ENCODE measurements at regions not wholly inside any gene's neighbourhood (a gene's known extent, or its start where the extent isn't known, plus 50 kb on each side); places are given as distances from the start of the nearest gene placed in this dataset.

- Histone ChIP-seq H3K4me1 (ENCODE audit: control insufficient read depth in 2 of 2, insufficient read depth in 2 of 2, low read length in 1 of 2) (no peaks in the 10 kb centered on the region), H3K4me3 (ENCODE audit: low read depth in 1 of 2, low read length in 2 of 2) (no peak overlapping the region), H3K36me3 (ENCODE audit: control insufficient read depth in 2 of 2, insufficient read depth in 2 of 2, low read length in 1 of 2) (no peaks in the 10 kb centered on the region), H3K9me3 (ENCODE audit: control insufficient read depth in 2 of 2, insufficient read depth in 1 of 2, low read depth in 1 of 2, low read length in 1 of 2) (no peaks in the 10 kb centered on the region), H3K27ac (ENCODE audit: low read depth in 2 of 2, low read length in 1 of 2) (no peak overlapping the region), H3K27me3 (ENCODE audit: control insufficient read depth in 1 of 2, insufficient read depth in 2 of 2, low read length in 2 of 2) (no peaks in the 10 kb centered on the region)
- 83 to 92% methylated on average over 3 of the region's 3 CpGs for WGBS, 2 donors
These were observed 143.8 kb upstream of the CELF2 start for GRCh38 chr10:10873915-10874314.

- no peak overlapping the region for H3K4me3 ChIP-seq (ENCODE audit: low read depth in 1 of 2, low read length in 2 of 2)
- no peaks in the 10 kb centered on the region for H3K27me3 ChIP-seq (ENCODE audit: control insufficient read depth in 1 of 2, insufficient read depth in 2 of 2, low read length in 2 of 2)
- WGBS, 2 donors, result 67 to 68% methylated on average over 6 of the region's 6 CpGs
- peaks cover 0 to 3% of the 10 kb centered on the region in 2 donors for H3K9me3 ChIP-seq (ENCODE audit: control insufficient read depth in 2 of 2, insufficient read depth in 1 of 2, low read depth in 1 of 2, low read length in 1 of 2)
- no peaks in the 10 kb centered on the region for H3K4me1 ChIP-seq (ENCODE audit: control insufficient read depth in 2 of 2, insufficient read depth in 2 of 2, low read length in 1 of 2)
- no peak overlapping the region for H3K27ac ChIP-seq (ENCODE audit: low read depth in 2 of 2, low read length in 1 of 2)
- H3K36me3 ChIP-seq (ENCODE audit: control insufficient read depth in 2 of 2, insufficient read depth in 2 of 2, low read length in 1 of 2), result no peaks in the 10 kb centered on the region
These were observed 138.7 kb upstream of the CELF2 start for GRCh38 chr10:10878963-10879362.

GRCh38 chr10:10881117-10881813 lies 136.4 kb upstream of the CELF2 start:
- no peaks in the 10 kb centered on the region for H3K36me3 ChIP-seq (ENCODE audit: control insufficient read depth in 2 of 2, insufficient read depth in 2 of 2, low read length in 1 of 2)
- 88 to 89% methylated on average over 6 of the region's 6 CpGs for WGBS, 2 donors

GRCh38 chr10:10883737-10884136 lies 133.9 kb upstream of the CELF2 start:
- 86 to 88% methylated on average over 1 of the region's 1 CpG for WGBS, 2 donors
- Histone ChIP-seq H3K36me3 (ENCODE audit: control insufficient read depth in 2 of 2, insufficient read depth in 2 of 2, low read length in 1 of 2) (no peaks in the 10 kb centered on the region), H3K27me3 (ENCODE audit: control insufficient read depth in 1 of 2, insufficient read depth in 2 of 2, low read length in 2 of 2) (no peaks in the 10 kb centered on the region), H3K4me3 (ENCODE audit: low read depth in 1 of 2, low read length in 2 of 2) (no peak overlapping the region), H3K9me3 (ENCODE audit: control insufficient read depth in 2 of 2, insufficient read depth in 1 of 2, low read depth in 1 of 2, low read length in 1 of 2) (peaks cover 3 to 5% of the 10 kb centered on the region in 2 donors), H3K27ac (ENCODE audit: low read depth in 2 of 2, low read length in 1 of 2) (no peak overlapping the region), H3K4me1 (ENCODE audit: control insufficient read depth in 2 of 2, insufficient read depth in 2 of 2, low read length in 1 of 2) (no peaks in the 10 kb centered on the region)

More at GRCh38 chr10:10881117-10881813, 136.4 kb upstream of the CELF2 start:
- Histone ChIP-seq H3K27me3 (ENCODE audit: control insufficient read depth in 1 of 2, insufficient read depth in 2 of 2, low read length in 2 of 2) (no peaks in the 10 kb centered on the region), H3K9me3 (ENCODE audit: control insufficient read depth in 2 of 2, insufficient read depth in 1 of 2, low read depth in 1 of 2, low read length in 1 of 2) (peaks cover 3 to 5% of the 10 kb centered on the region in 2 donors), H3K4me1 (ENCODE audit: control insufficient read depth in 2 of 2, insufficient read depth in 2 of 2, low read length in 1 of 2) (no peaks in the 10 kb centered on the region), H3K4me3 (ENCODE audit: low read depth in 1 of 2, low read length in 2 of 2) (no peak overlapping the region), H3K27ac (ENCODE audit: low read depth in 2 of 2, low read length in 1 of 2) (no peak overlapping the region)

- H3K4me3 ChIP-seq (ENCODE audit: low read depth in 1 of 2, low read length in 2 of 2), result no peak overlapping the region
- no peaks in the 10 kb centered on the region for H3K36me3 ChIP-seq (ENCODE audit: control insufficient read depth in 2 of 2, insufficient read depth in 2 of 2, low read length in 1 of 2)
- 70 to 79% methylated on average over 9 of the region's 9 CpGs for WGBS, 2 donors
- H3K27me3 ChIP-seq (ENCODE audit: control insufficient read depth in 1 of 2, insufficient read depth in 2 of 2, low read length in 2 of 2), result no peaks in the 10 kb centered on the region
- H3K9me3 ChIP-seq (ENCODE audit: control insufficient read depth in 2 of 2, insufficient read depth in 1 of 2, low read depth in 1 of 2, low read length in 1 of 2), result peaks cover 3 to 5% of the 10 kb centered on the region in 2 donors
- no peaks in the 10 kb centered on the region for H3K4me1 ChIP-seq (ENCODE audit: control insufficient read depth in 2 of 2, insufficient read depth in 2 of 2, low read length in 1 of 2)
- no peak overlapping the region for H3K27ac ChIP-seq (ENCODE audit: low read depth in 2 of 2, low read length in 1 of 2)
These were observed 130.7 kb upstream of the CELF2 start for GRCh38 chr10:10886861-10887531.

GRCh38 chr10:10891124-10892082 lies 126.3 kb upstream of the CELF2 start:
- H3K4me3 ChIP-seq (ENCODE audit: low read depth in 1 of 2, low read length in 2 of 2), result no peak overlapping the region
- H3K36me3 ChIP-seq (ENCODE audit: control insufficient read depth in 2 of 2, insufficient read depth in 2 of 2, low read length in 1 of 2), result no peaks in the 10 kb centered on the region
- no peaks in the 10 kb centered on the region for H3K4me1 ChIP-seq (ENCODE audit: control insufficient read depth in 2 of 2, insufficient read depth in 2 of 2, low read length in 1 of 2)
- no peak overlapping the region for H3K27ac ChIP-seq (ENCODE audit: low read depth in 2 of 2, low read length in 1 of 2)
- 67 to 68% methylated on average over 10 of the region's 10 CpGs for WGBS, 2 donors
- no peaks in the 10 kb centered on the region for H3K9me3 ChIP-seq (ENCODE audit: control insufficient read depth in 2 of 2, insufficient read depth in 1 of 2, low read depth in 1 of 2, low read length in 1 of 2)
- no peaks in the 10 kb centered on the region for H3K27me3 ChIP-seq (ENCODE audit: control insufficient read depth in 1 of 2, insufficient read depth in 2 of 2, low read length in 2 of 2)

- no peaks in the 10 kb centered on the region for H3K27me3 ChIP-seq (ENCODE audit: control insufficient read depth in 1 of 2, insufficient read depth in 2 of 2, low read length in 2 of 2)
- 49 to 51% methylated on average over 3 of the region's 3 CpGs for WGBS, 2 donors
- H3K4me1 ChIP-seq (ENCODE audit: control insufficient read depth in 2 of 2, insufficient read depth in 2 of 2, low read length in 1 of 2), result no peaks in the 10 kb centered on the region
These were observed 125.3 kb upstream of the CELF2 start for GRCh38 chr10:10892290-10892875.

GRCh38 chr10:10897400-10897799 lies 120.3 kb upstream of the CELF2 start:
- Histone ChIP-seq H3K9me3 (ENCODE audit: control insufficient read depth in 2 of 2, insufficient read depth in 1 of 2, low read depth in 1 of 2, low read length in 1 of 2) (no peaks in the 10 kb centered on the region), H3K4me3 (ENCODE audit: low read depth in 1 of 2, low read length in 2 of 2) (no peak overlapping the region), H3K36me3 (ENCODE audit: control insufficient read depth in 2 of 2, insufficient read depth in 2 of 2, low read length in 1 of 2) (no peaks in the 10 kb centered on the region), H3K27ac (ENCODE audit: low read depth in 2 of 2, low read length in 1 of 2) (no peak overlapping the region), H3K4me1 (ENCODE audit: control insufficient read depth in 2 of 2, insufficient read depth in 2 of 2, low read length in 1 of 2) (no peaks in the 10 kb centered on the region), H3K27me3 (ENCODE audit: control insufficient read depth in 1 of 2, insufficient read depth in 2 of 2, low read length in 2 of 2) (no peaks in the 10 kb centered on the region)
- 83 to 93% methylated on average over 3 of the region's 3 CpGs for WGBS, 2 donors

More at GRCh38 chr10:10892290-10892875, 125.3 kb upstream of the CELF2 start:
- no peak overlapping the region for H3K4me3 ChIP-seq (ENCODE audit: low read depth in 1 of 2, low read length in 2 of 2)
- no peaks in the 10 kb centered on the region for H3K36me3 ChIP-seq (ENCODE audit: control insufficient read depth in 2 of 2, insufficient read depth in 2 of 2, low read length in 1 of 2)
- H3K9me3 ChIP-seq (ENCODE audit: control insufficient read depth in 2 of 2, insufficient read depth in 1 of 2, low read depth in 1 of 2, low read length in 1 of 2), result no peaks in the 10 kb centered on the region
- H3K27ac ChIP-seq (ENCODE audit: low read depth in 2 of 2, low read length in 1 of 2), result no peak overlapping the region

DNA sequence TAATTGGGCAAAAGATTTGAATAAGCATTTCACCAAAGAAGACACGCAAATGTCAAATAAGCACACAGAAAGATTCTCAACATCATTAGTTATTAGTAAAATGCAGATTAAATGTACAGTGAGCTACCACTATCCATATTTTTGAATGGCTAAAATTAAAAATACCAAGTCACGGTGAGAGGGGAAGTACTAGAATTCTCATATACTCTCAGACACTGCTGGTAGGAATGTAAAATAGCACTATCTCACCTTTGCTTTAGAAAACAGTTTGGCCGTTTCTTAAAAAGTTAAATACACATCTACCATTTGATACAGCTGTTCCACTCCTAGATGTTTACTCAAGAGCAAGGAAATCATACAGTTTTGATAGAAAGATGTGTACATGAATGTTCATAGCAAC lies 115.8 kb upstream of the CELF2 start:
- WGBS, 2 donors, result 75 to 83% methylated on average over 3 of the region's 3 CpGs
- Histone ChIP-seq H3K9me3 (ENCODE audit: control insufficient read depth in 2 of 2, insufficient read depth in 1 of 2, low read depth in 1 of 2, low read length in 1 of 2) (peaks cover 0 to 4% of the 10 kb centered on the region in 2 donors), H3K4me3 (ENCODE audit: low read depth in 1 of 2, low read length in 2 of 2) (no peak overlapping the region), H3K27me3 (ENCODE audit: control insufficient read depth in 1 of 2, insufficient read depth in 2 of 2, low read length in 2 of 2) (no peaks in the 10 kb centered on the region), H3K4me1 (ENCODE audit: control insufficient read depth in 2 of 2, insufficient read depth in 2 of 2, low read length in 1 of 2) (no peaks in the 10 kb centered on the region), H3K27ac (ENCODE audit: low read depth in 2 of 2, low read length in 1 of 2) (no peak overlapping the region), H3K36me3 (ENCODE audit: control insufficient read depth in 2 of 2, insufficient read depth in 2 of 2, low read length in 1 of 2) (no peaks in the 10 kb centered on the region)

Measured in esophagus (tissue), 2 donors.